Stimulated activated effector memory CD8-positive, alpha-beta T cell treated with anti-CD3 and anti-CD28 coated beads, Interleukin-12 subunit alpha, Interleukin-12 subunit beta, amount 100 ng/mL, for 72 hours (primary cell): ENCODE measurements at regions not wholly inside any gene's neighbourhood (a gene's known extent, or its start where the extent isn't known, plus 50 kb on each side); places are given as distances from the start of the nearest gene placed in this dataset.

ENCODE experiments used
- ATAC-seq: fragments of 150-1000 bp; cut with Tn5 transposase; 2 replicates; pipeline ENCODE4 v1.10.0; 2021
- DNase-seq, 2 donors: peaks; one replicate each; pipeline ENCODE4 v3.0.0; 2021 to 2022; ENCODE audit warnings: low spot score in 2 of 2
- H3K27ac Mint-ChIP-seq: one replicate; pipeline ENCODE4 v1.8.0; 2022; ENCODE audit warnings: mild to moderate bottlenecking, mixed read lengths
- H3K36me3 Mint-ChIP-seq: one replicate; pipeline ENCODE4 v1.8.0; 2022; ENCODE audit warnings: mild to moderate bottlenecking, mixed read lengths
- H3K4me1 Mint-ChIP-seq: one replicate; pipeline ENCODE4 v1.8.0; 2022; ENCODE audit warnings: mixed read lengths
- H3K4me3 Mint-ChIP-seq: one replicate; pipeline ENCODE4 v1.8.0; 2022; ENCODE audit warnings: mild to moderate bottlenecking, mixed read lengths
- H3K9me3 Mint-ChIP-seq: one replicate; pipeline ENCODE4 v1.8.0; 2022; ENCODE audit warnings: mixed read lengths

GRCh38 chr7:17239046-17239445 lies 59.4 kb upstream of the AHR start:
- H3K4me3 Mint-ChIP-seq = no peak overlapping the region
- ATAC-seq = no peak

GRCh38 chr7:17239683-17240521 lies 58.5 kb upstream of the AHR start:
- H3K4me1 Mint-ChIP-seq = peaks cover 28% of the 10 kb centered on the region
- H3K36me3 Mint-ChIP-seq = no peaks in the 10 kb centered on the region
- H3K9me3 Mint-ChIP-seq = peaks cover 6% of the 10 kb centered on the region
- no peak overlapping the region for H3K27ac Mint-ChIP-seq
- no peak for ATAC-seq
- no peak overlapping the region for H3K4me3 Mint-ChIP-seq
- no peak for DNase-seq

More at GRCh38 chr7:17239046-17239445, 59.4 kb upstream of the AHR start:
- peaks cover 6% of the 10 kb centered on the region for H3K9me3 Mint-ChIP-seq
- H3K27ac Mint-ChIP-seq = no peak overlapping the region
- peaks cover 7% of the 10 kb centered on the region for H3K36me3 Mint-ChIP-seq
- DNase-seq = no peak
- peaks cover 33% of the 10 kb centered on the region for H3K4me1 Mint-ChIP-seq

- H3K4me1 Mint-ChIP-seq = peaks cover 4% of the 10 kb centered on the region
- H3K4me3 Mint-ChIP-seq = no peak overlapping the region
- no peak for DNase-seq
- H3K27ac Mint-ChIP-seq = no peak overlapping the region
- no peaks in the 10 kb centered on the region for H3K36me3 Mint-ChIP-seq
- no peaks in the 10 kb centered on the region for H3K9me3 Mint-ChIP-seq
- ATAC-seq = no peak
Measured at GRCh38 chr7:17242504-17242903, 55.9 kb upstream of the AHR start.

DNA sequence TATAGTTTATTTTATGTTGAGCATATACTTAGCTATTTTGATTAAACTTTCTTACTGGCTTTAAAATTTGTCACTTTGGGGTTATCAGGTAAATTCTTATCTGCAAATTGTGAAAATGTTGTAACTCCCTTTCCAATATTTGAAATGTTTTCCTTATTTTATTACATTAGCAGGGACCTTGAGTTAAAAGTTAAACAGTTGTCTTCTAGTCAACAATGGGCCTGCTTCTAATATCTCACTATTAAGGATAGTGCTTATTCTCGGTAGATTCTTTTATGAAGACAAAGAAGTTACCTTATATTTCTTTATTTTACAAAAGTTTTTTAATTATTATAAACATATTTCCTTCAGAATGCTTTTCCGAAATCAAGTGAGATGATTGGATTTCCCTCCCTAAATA lies 53.7 kb upstream of the AHR start:
- H3K4me1 Mint-ChIP-seq = no peaks in the 10 kb centered on the region
- H3K9me3 Mint-ChIP-seq = no peaks in the 10 kb centered on the region
- no peak overlapping the region for H3K27ac Mint-ChIP-seq
- ATAC-seq (no peak), DNase-seq (no peak)
- H3K36me3 Mint-ChIP-seq = no peaks in the 10 kb centered on the region
- no peak overlapping the region for H3K4me3 Mint-ChIP-seq

GRCh38 chr7:17247357-17247756 lies 51.1 kb upstream of the AHR start:
- ATAC-seq = no peak
- Mint-ChIP-seq H3K9me3 (peaks cover 3% of the 10 kb centered on the region), H3K27ac (no peak overlapping the region)

DNA sequence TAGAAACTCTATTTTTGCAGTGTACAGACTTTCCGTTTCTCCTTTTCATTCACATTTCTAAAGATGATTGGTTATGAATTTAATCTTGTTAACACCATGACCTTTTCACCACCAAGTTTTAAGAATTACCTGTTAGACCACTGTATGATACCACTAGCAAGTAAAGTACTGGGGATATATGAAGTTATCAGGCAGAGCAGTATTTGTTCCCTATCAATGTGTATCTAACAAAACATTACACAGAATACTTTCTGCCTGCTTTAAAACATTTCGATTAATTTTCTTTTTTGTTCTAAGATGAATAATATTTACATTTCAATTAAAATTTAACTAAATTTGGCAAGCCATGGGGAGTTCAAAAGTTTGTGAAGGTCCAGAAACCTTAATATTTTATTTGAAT lies 49.9 kb upstream of the AHR start:
- Mint-ChIP-seq H3K4me3 (no peak overlapping the region), H3K4me1 (no peaks in the 10 kb centered on the region), H3K36me3 (no peaks in the 10 kb centered on the region), H3K9me3 (peaks cover 9% of the 10 kb centered on the region), H3K27ac (no peak overlapping the region)
- no peak for DNase-seq
- ATAC-seq = no peak

More at GRCh38 chr7:17247357-17247756, 51.1 kb upstream of the AHR start:
- H3K4me1 Mint-ChIP-seq = no peaks in the 10 kb centered on the region
- no peak for DNase-seq
- H3K36me3 Mint-ChIP-seq = no peaks in the 10 kb centered on the region
- no peak overlapping the region for H3K4me3 Mint-ChIP-seq
